HPDE6-E6E7 (cell line): ENCODE measurements at regions not wholly inside any gene's neighbourhood (a gene's known extent, or its start where the extent isn't known, plus 50 kb on each side); places are given as distances from the start of the nearest gene placed in this dataset.
"Not testable (repeated sequence)": the region's sequence is repeated elsewhere in the genome, so short reads cannot be mapped to it uniquely, and the experiment has no call there.

Experiments used
- DNase-seq: peaks from one replicate; pipeline ENCODE4 v3.0.0; 2011; ENCODE audit warnings: missing footprints; ENCODE audit errors: extremely low spot score

DNA sequence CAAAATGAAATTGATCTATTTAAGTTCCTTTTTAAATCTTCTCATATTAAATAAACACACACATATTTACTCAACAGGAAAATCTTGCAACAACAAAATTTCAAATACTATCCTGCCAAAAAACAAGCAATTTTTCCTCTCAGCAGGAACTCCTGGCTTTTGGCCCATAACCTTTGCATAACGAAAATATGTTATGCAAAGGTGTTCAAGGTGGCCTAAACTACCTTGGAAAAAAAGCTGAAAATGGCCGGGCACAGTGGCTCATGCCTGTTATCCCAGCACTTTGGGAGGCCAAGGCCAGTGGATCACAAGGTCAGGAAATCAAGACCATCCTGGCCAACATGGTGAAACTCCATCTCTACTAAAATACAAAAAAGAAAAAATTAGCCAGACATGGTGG is 424.3 kb upstream of the ZNF337 start:
- DNase-seq, result not testable (repeated sequence)

DNA sequence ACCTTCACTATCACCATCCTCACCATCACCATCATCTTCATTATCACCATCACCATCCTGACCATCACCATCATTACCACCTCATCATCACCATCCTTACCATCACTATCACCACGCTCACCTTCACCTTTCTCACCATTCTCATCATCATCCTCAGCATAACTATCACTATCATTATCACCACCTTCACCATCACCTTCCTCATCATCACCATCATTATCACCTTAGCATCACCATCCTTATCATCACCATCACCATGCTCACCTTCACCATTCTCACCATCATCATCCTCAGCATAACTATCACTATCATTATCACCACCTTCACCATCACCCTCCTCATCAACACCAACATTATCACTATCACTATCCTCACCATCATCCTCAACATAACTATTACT is 397.8 kb upstream of the ZNF337 start:
- not testable (repeated sequence) for DNase-seq

DNA sequence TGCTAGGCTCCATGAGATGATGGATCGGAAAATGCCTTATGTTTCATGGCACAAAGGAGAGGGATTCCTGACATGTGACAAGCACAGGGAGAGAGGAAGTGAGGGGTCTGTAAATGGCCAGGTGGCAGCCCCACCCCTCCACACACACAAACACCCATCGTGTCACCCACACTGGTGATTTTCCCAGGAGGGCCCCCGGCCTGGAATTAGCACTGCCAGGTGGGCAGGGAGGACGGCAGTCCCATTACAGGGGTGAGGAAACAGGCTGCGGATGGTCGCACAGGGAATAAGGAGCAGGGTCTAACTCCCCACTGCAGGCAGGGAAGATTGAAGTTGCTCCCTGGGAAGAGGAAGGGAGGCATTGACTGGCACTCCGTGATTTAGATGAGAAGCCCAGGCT is 395.3 kb upstream of the ZNF337 start:
- not testable (repeated sequence) for DNase-seq

DNA sequence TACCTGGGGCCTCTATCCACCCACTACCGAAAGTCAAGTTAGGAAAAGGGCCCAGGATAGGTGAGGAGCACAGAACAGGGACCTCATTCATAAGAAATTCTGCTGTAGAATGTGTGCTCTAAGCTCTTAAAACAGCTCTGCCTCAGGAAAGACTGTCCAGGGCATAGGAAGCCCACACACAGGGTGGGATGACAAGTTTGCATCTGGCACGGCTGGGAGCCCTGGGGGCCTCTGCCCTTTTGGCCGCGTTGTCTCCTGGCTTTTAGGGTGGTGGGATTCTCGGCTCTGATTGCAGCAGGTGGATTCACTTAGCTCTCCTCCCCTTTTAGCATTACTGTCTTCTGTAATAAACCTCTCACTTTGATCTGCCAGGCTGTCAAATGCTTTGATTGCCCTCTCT is 389.5 kb upstream of the ZNF337 start:
- not testable (repeated sequence) for DNase-seq

DNA sequence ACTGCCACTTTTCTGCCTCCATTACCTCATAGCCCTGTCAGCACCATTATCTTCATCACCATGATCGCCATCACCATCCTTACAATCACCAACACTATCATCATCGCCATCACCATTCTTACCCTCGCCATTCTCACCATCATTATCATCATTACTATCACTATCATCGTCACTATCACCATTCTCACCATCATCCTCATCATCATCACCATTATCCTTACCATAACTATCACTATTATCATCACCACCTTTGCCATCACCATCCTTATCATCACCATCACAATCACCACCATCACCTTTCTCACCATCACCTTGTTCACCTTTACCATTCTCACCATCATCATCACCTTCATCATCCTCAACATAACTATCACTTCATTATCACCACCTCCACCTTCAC is 377.3 kb upstream of the ZNF337 start:
- DNase-seq, result not testable (repeated sequence)

DNA sequence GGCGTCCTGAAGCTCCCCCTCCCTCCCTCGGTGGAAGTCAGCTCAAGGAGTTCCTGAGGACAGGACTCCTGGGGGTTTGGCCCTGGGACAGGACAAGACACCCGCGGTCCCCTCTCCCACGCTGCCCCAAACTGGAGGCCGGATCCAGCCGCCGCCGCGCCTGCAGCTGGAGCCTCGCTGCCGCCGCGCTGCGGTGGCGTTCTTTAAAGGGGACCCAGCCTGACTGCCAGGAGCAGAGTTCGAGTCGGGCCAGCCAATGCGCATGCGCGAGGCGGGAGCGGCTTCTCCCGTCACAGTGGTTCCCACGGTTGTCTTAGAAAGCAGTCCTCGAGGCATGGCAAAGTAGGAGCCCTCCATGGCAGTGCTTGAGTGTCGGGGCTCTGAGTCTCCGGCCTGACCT is 362.7 kb upstream of the ZNF337 start:
- not testable (repeated sequence) for DNase-seq

DNA sequence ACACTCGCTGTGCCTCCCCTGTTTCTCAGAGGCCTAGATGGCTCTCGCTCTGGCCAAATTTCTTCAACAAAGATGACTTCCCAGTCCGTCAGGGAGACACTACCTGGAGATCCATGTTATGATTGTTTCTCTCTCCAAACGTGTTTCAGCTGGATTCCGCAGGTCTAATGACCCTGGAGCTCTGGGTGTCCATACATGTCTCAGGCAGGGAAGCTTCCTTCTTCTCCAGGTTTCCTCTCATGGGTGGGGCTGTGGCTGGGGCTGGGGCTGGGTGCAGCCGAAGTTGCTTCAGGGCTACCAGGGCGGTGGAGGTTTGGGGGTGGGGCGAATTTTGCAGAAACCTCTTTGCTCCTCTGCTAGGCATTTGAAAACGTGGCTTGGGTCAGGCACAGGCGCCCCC is 361.8 kb upstream of the ZNF337 start:
- not testable (repeated sequence) for DNase-seq

DNA sequence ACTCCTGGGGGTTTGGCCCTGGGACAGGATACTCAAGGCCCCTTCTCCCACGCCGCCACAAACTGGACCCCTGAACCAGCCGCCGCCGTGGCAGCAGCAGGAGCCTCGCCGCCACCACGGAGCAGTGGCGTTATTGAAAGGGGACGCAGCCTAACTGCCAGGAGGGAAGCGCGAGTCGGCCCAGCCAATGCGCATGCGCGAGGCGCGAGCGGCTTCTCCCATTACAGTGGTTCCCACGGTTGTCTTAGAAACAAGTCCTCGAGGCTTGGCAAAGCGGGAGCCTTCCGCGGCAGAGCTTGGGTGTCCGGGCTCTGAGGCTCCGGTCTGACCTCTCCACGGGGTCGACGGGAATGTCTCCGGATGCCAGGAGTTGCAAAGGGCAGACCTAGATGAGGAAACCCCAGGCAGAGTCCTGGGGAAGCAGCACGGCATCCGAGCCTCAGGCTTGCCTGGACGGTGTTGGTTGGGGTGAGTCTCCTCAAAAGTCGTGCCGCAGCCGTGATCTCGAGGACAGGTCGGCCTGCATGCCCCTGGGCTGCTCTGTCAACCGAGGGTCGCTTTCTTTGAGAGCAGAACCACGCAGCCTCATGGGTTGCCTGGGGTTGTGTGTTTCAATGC is 360.6 kb upstream of the ZNF337 start:
- DNase-seq, result not testable (repeated sequence)

DNA sequence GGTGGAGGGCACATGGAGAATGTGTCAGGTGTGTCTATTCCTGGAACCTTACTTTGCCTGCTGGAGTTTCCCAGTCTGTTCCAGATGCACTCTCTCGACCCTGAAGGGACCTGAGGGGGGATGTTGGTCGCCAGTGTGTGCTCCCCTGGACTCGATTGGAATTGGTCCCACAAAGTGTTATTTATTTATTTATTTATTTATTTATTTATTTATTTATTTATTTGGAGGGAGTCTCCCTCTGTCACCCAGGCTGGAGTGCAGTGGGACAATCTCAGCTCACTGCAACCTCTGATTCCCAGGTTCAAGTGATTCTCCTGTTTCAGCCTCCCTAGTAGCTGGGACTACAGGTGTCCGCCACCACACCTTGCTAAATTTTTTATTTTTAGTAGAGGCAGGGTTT is 329.1 kb upstream of the ZNF337 start:
- DNase-seq, result not testable (repeated sequence)

DNA sequence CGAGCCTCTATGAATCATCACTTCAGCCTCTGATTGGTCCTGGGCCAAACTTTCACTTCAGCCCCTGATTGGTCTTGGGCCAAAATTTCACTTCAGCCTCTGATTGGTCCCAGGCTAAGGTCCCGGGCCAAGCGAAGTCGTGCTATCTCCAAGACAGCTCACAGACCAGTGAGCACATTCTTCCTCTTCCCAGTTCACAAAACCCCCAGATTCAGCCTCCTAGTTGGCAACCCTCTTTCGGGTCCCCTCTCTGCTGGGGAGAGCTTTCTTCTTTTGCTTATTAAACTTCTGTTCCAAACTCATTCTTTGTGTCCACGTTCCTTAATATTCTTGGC is 314.3 kb upstream of the ZNF337 start:
- DNase-seq, result not testable (repeated sequence)

DNA sequence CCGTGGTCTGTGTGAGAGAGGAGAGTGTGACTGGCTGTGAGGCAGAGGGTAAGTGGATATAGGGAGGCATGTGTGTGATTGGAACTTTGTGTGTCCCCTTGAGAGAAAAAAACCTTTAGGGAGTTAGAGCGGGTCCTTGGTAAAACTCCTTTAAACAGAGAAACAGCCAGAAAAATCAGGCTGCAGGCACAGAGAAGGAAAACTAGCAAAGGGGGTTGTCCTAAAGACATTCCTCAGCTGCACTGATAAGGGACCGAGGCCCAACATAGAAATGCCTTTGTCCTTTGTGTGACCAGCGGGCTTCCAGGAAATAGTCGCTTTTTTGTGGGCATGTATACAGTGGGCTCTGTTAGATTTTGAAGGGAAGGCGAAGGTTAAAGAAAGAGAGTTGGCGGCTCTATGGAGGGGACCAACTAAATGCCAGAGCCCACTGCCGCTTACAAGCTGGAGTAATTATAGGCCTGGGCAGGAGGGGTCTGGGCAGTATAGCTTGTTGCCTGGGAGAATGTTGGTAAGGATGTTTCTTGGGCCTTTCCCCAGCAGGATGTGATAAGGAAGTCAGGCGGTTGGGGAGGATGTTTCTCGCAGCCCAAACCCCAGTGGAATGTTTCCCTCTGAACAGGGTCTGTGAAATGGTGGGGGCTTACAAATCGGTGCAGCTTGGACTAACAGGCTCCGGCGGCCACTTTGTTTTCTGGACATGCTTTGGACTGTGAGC is 313.7 kb upstream of the ZNF337 start:
- DNase-seq, result not testable (repeated sequence)

DNA sequence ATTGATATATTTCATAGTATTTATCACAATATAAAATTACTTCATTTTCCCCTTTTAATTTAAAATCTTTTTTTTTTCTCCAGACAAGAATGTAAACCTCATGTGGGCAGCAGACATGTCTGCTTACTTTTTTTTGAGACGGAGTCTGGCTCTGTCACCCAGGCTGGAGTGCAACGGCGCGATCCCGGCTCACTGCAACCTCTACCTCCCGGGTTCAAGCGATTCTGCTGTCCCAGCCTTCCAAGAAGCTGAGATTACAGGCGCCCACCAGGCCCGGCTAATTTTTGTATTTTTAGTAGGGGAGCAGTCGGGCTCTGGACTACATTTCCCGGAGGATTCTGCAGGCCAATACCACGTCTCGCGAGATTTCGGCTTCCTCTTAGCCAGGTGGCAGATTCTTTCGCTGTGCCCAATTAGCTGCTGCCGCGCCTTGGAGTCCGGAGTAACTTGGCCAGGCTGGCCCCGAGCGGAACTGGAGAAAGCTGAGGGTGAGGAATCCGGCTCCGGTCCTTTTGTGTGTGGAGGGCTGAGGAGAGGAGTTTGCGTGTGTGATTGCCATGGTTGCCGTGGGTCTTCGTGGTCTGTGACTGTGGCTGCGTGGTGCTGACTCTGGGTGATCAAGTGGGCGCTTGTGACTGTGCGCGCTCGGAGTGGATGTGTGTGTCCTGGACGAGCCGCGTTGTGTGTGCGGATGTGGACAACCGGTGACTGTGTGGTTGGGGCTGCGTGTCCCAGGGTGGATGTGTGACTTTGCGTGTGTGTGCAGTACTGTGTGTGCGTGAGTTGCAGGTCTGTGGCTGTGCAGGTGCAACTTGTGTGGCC is 313.0 kb upstream of the ZNF337 start:
- peak; percentile 33 for DNase-seq

DNA sequence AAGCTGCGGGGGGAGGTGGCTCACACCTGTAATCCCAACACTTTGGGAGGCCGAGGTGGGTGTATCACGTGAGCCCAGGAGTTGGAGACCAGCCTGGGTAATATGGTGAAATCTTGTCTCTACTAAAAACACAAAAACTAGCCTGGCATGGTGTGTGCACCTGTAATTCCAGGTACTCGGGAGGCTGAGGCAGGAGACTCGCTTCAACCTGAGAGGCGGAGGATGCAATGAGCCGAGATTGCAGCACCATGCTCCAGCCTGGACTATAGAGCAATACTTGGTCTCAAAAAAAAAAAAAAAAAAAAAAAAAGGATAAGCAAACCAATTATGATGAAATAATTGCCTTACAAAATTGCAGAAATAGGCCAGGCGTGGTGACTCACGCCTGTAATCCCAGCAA is 311.4 kb upstream of the ZNF337 start:
- not testable (repeated sequence) for DNase-seq

DNA sequence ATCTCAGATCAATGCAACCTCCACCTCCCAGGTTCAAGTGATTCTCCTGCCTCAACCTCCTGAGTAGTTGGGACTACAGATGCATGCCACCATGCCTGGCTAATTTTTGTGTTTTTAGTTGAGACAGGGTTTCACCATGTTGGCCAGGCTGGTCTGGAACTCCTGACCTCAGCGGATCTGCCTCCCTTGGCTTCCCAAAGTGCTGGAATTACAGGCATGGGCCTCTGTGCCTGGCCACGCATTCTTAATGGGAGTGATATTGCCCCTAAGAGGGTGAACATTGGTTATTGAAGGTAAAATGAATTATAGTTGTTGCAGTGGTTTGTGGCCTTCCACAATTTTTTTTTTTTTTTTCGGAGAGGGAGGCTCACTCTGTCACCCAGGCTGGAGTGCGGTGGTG is 309.5 kb upstream of the ZNF337 start:
- not testable (repeated sequence) for DNase-seq

DNA sequence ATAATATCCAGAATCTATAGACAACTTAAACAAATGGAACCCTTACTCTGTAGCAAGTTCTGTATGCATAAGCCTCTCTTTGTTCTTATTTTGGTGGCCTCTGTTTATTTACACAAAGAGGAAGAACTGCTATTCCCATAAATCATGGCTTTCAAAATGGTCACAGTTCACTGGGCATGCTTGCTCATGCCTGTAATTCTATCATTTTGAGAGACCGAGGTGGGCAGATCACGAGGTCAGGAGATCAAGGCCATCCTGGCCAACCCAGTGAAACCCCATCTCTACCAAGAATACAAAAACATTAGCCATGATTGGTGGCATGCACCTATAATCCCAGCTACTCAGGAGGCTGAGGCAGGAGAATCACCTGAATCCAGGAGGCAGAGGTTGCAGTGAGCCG is 307.3 kb upstream of the ZNF337 start:
- DNase-seq, result not testable (repeated sequence)

DNA sequence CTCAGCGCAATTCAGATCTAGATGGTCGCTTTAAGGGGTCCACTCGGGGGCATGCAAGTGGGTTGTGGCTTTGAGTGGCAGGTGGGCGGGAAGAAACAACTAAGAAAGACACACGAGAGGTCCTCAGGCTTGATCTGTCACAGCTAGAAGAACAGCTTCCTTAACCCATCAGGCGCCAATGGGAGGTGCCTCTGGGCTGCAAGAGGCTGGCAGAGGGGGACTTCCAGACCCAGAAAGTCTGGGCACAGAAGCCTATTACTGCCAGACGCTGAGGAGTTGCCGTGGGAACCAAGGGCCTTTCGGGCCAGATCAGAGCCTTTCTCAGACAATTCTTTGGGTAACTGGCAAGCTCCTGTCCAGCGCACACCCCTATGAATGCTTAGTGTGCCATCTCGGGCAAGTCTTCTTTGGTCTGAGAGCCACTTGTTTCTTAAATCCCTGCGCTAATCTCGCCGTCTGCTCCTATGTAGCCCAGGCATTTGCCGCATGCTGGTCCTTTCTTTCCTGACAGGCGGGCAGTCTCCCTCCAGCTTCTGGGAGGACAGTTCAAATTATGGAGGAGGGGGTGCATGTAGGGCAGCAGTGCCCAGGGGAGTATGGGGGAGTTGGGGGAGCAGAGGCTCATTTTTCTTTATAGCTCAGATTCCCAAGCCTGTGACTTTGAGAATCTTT is 300.9 kb upstream of the ZNF337 start:
- not testable (repeated sequence) for DNase-seq

DNA sequence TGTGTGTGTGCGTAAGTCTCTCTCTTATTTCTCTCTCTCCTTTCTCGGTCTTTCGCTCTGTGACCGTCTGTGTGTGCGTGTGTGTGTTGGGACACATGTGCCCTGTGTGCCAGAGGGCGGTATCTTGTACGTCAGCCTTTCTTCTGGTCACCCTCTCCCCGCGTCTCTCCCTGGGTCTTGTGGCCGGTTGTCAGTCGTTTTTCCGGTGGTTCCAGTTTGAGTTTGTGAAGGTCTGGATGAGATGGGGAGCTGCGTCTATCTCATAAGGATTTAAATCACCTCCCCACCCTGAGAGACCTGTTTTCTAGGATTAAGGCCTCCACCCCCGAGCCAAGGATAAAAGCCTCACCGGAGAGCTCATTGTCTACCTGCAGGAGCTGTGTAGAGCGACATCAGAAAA is 295.5 kb upstream of the ZNF337 start:
- no peak for DNase-seq

DNA sequence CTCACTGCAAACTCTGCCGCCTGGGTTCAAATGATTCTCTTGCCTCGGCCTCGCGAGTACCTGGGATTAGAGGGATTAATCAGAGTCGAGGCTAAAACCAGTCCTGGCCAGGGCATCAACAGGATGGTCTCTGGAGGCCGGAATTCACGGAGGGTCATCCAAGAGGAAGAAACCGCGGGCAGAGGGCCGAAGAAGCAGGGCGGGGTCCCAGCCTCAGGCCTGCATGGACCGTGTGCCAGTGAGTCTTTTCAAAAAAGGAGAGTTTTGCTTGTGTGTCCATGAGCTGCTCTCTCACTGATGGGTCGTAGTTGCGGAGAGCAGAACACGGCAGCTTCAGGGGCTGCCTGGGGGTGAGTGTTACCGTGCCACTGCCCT is 295.1 kb upstream of the ZNF337 start:
- no peak for DNase-seq

DNA sequence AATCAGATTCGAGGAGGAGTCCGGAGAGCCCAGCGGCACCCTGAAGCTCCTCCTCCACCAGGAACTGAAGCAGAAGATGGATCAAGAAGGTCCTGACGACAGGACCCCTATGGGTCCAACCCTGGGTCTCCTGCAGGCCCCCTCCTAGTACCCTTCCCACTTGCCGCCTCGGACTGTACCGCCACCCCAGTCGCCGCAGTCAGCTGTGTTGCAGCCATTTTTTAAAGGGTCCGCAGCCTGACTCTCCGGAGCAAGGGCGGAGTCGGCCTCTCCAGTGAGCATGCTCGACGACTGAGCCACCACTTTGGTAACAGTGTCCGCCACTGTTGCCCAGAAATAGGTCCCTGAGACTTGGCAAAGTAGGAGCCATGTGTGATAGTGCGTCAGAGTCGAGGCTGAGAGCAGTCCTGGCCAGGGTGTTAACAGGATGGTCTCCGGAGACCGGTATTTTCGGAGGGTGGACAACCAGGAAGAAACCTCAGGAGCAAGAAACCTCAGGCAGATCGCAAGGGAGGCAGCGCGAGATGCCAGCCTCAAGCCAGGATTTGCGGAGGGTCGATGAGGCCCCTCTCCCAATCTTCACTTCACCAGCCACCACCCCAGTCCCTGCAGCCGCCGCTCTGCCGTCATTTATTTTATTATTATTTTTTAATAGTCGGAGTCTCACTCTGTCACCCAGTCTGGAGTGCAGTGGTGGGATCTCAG is 294.6 kb upstream of the ZNF337 start:
- DNase-seq, result no peak

DNA sequence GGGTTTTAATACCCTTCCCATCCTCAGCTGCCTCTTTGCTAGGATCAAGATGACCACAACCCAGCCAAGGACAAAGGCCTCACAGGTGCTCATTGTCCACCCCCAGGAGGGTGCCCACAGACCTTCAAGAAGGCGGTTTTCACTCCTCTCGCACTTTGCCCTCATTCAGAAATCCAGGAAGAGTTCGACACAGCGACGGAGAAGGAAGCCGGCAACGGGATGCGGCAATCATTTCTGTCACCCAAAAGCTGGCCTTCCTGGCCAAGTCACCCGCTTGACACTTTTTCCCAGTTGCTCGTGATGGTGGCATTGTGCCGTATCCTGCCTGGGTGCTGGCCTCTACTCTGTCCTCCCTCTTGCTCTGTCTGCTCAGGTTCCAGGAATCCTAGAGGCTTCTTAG is 293.0 kb upstream of the ZNF337 start:
- not testable (repeated sequence) for DNase-seq

DNA sequence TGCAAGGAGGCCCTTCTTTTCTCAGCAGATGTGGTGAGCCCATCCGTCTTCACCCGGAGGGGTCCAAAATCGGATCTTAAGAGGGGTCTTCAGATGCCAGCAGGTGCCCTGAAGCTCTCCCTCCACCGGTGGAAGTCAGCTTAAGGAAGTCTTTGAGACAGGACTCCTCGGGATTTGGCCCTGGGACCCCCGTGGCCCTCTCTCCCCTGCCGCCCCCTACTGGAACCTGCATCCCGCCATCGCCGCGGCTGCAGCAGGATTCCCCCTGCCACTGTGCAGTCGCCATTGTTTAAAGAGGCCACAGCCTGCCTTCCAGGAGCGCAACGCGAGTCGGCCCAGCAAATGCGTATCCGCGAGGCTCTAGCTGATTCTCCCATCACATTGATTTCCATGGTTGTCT is 292.5 kb upstream of the ZNF337 start:
- no peak for DNase-seq
